Uterus (tissue), 3 donors: ENCODE measurements at regions not wholly inside any gene's neighbourhood (a gene's known extent, or its start where the extent isn't known, plus 50 kb on each side); places are given as distances from the start of the nearest gene placed in this dataset.

Experiments
- DNase-seq, 2 donors: peaks; one replicate each; pipeline ENCODE4 v3.0.0-alpha.2; 2019 to 2020
- H3K27ac ChIP-seq, 2 donors: fragments of 200-600 bp; sonication (generic); 1 replicate in 1 of 2; 2 replicates in 1 of 2; pipeline ENCODE4 v1.5.1; 2016 to 2018
- H3K27me3 ChIP-seq, 2 donors: fragments of 200-600 bp; sonication (generic); one replicate each; pipeline ENCODE4 v1.5.1; 2018 to 2019; ENCODE audit warnings: control low read depth in 1 of 2
- H3K36me3 ChIP-seq, 2 donors: fragments of 200-600 bp; sonication (generic); one replicate each; pipeline ENCODE4 v1.5.1; 2019; ENCODE audit warnings: control low read depth in 1 of 2
- H3K4me1 ChIP-seq, 2 donors: fragments of 200-600 bp; sonication (generic); one replicate each; pipeline ENCODE4 v1.5.1; 2018 to 2019; ENCODE audit warnings: control low read depth in 1 of 2
- H3K4me3 ChIP-seq, 2 donors: fragments of 200-600 bp; sonication (generic); 1 replicate in 1 of 2; 2 replicates in 1 of 2; pipeline ENCODE4 v1.5.1; 2018 to 2019; ENCODE audit warnings: mild to moderate bottlenecking in 1 of 2
- H3K9me3 ChIP-seq, 2 donors: fragments of 200-600 bp; sonication (generic); one replicate each; pipeline ENCODE4 v1.5.1; 2019; ENCODE audit warnings: control low read depth in 1 of 2
- POLR2A ChIP-seq, 2 donors: fragments of 450-650 bp; IDR thresholded peaks; one replicate each; pipeline ENCODE4 v1.6.1; 2016; ENCODE audit warnings: antibody characterized with exemption in 2 of 2, mild to moderate bottlenecking in 1 of 2, moderate library complexity in 1 of 2
- intact Hi-C: fragments of 100-400 bp; cut with DNase I; formaldehyde crosslinking; loops from one replicate; pipeline ENCODE4 v1.15.1; 2023; ENCODE audit warnings: low total_unique reads
- TF ChIP-seq, protein P1 (sequence below), 4 experiments: fragments of 200-600 bp in 2 of 4; fragments of 450-650 bp in 2 of 4; sonication (generic) in 2 of 4; IDR thresholded peaks; one replicate each; pipeline ENCODE4 v1.5.1; 2016 to 2019; ENCODE audit warnings: antibody characterized with exemption in 4 of 4, mild to moderate bottlenecking in 2 of 4, moderate library complexity in 1 of 4
- donor health status: DM: yes; HTN: yes; CAD: no.

DNA sequence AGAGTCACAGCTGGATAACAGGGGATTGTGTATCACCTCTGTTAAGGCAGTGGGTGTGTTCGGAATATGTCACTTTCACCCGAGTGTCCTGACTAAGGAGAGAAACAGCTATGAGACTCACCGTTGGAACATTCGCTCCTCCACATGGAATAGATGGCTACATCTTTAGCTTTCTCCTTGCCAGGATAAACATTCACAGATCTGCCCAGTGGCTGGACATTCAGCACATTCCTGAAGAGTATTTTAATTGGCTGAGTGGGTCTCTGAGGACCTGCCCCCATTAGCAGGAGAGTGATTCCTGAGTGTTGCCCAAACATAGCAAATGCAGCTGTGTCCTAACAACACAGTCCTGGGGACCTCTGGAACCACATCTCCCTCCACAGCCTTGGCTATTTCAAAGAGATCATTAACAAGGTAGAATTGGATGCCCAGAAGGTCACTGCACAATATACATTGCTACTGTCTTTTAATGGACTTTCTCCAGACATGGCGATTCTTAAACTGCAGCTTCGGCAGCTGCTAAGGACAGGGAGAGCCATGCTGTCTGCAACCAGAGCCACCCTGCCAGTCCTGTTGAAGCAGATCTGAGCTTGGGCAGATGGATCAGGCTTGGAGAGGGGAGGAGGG, 435.0 kb upstream of the CADM1 start:
- intact Hi-C loops, result no loop called here
- no peaks in the 10 kb centered on the region for H3K9me3 ChIP-seq
- TF ChIP-seq, protein P1, sequence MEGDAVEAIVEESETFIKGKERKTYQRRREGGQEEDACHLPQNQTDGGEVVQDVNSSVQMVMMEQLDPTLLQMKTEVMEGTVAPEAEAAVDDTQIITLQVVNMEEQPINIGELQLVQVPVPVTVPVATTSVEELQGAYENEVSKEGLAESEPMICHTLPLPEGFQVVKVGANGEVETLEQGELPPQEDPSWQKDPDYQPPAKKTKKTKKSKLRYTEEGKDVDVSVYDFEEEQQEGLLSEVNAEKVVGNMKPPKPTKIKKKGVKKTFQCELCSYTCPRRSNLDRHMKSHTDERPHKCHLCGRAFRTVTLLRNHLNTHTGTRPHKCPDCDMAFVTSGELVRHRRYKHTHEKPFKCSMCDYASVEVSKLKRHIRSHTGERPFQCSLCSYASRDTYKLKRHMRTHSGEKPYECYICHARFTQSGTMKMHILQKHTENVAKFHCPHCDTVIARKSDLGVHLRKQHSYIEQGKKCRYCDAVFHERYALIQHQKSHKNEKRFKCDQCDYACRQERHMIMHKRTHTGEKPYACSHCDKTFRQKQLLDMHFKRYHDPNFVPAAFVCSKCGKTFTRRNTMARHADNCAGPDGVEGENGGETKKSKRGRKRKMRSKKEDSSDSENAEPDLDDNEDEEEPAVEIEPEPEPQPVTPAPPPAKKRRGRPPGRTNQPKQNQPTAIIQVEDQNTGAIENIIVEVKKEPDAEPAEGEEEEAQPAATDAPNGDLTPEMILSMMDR (IDR thresholded peaks at IDR 0.05), result no peak
- TF ChIP-seq POLR2A (IDR thresholded peaks at IDR 0.05), result no peak
- H3K27ac ChIP-seq, result no peak overlapping the region
- no peaks in the 10 kb centered on the region for H3K36me3 ChIP-seq
- no peaks in the 10 kb centered on the region for H3K27me3 ChIP-seq
- no peak for DNase-seq
- no peaks in the 10 kb centered on the region for H3K4me1 ChIP-seq
- H3K4me3 ChIP-seq, result no peak overlapping the region

DNA sequence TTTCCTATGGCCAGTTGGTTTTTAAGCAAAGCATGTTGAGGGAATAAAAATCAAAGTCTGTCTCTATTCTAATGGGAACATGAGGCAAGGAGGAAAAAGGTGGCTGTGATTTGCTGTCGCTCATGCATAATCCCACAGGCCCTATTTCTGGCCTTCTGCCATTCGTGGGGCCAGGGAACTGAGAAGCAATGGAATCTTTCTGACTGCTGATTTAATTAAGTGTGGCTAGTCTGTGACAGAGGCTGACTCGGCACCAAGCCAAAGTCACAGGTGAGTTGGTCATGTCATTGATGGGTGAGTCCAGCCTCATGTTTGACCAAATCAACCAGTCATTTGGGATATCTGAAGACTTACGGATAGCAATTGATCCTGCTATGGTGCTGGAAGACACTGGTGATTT, 429.3 kb upstream of the CADM1 start:
- Histone ChIP-seq H3K36me3 (no peaks in the 10 kb centered on the region), H3K4me1 (no peaks in the 10 kb centered on the region), H3K9me3 (no peaks in the 10 kb centered on the region), H3K27ac (no peak overlapping the region), H3K27me3 (no peaks in the 10 kb centered on the region), H3K4me3 (no peak overlapping the region)
- DNase-seq, result no peak
- no peak for TF ChIP-seq POLR2A (IDR thresholded peaks at IDR 0.05)
- TF ChIP-seq, protein P1 (IDR thresholded peaks at IDR 0.05), result no peak
- intact Hi-C loops, result no loop called here

DNA sequence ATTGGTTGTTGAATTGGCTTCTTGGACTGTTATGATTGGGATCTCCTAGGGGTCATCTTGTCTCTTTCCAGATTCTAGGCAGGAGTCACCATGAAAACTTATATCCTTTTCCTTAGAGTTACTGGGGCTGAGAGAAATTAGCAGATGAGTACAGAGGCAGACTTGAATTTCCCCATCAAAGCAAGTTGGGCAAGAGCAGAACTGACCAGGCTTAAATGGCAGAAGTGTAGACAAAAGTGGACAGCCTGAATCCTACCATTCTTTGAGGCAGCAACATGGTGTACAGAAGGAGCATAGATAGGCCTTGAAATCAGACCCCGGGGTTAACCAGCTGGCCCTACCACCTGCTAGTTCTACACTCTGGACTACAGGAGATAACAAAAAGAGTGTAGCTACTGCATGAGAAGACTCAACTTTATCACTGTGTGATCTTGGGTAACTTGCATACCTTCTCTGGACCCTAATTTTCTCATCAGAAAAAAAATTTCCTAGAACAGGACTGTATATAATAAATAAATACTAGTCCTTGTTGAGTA, 427.4 kb upstream of the CADM1 start:
- Histone ChIP-seq H3K4me1 (no peaks in the 10 kb centered on the region), H3K27ac (no peak overlapping the region), H3K27me3 (no peaks in the 10 kb centered on the region), H3K9me3 (no peaks in the 10 kb centered on the region), H3K4me3 (no peak overlapping the region), H3K36me3 (no peaks in the 10 kb centered on the region)
- DNase-seq, result no peak
- intact Hi-C loops, result no loop called here
- no peak for TF ChIP-seq POLR2A (IDR thresholded peaks at IDR 0.05)
- TF ChIP-seq, protein P1 (IDR thresholded peaks at IDR 0.05), result no peak

DNA sequence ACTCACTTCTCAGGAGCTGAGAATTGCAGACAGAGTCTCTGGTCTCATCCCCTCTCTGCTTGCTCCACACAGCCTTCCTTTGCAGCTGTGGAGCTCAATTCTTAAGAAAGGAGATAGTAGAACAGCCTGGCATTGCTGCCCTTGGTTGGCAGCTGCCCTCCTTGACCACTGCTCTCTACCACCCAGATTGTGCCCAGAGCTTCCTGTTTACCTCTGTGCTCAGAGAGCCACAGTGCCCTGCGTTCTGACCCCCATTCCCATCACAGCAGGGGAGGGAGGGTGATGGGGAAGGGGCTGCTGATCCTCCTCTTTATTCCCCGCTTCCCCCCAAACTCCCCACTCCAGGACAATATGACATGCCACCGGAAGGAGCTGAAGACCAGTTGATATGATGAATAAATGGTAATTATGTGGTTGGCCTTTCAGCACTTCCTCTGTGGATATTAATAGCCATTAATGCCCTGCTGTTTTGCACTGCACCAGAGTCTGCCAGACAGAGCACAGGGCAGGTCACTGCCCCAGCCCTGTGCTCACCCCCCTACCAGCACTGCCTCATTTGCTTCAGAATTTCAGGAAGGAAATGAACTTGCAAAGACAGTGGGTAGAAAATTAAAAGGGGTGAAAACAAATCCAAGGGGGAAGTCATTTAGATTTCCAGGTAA, 426.8 kb upstream of the CADM1 start:
- H3K4me3 ChIP-seq, result no peak overlapping the region
- DNase-seq, result no peak
- no peaks in the 10 kb centered on the region for H3K4me1 ChIP-seq
- no peaks in the 10 kb centered on the region for H3K36me3 ChIP-seq
- TF ChIP-seq, protein P1 (IDR thresholded peaks at IDR 0.05), result no peak
- no peak for TF ChIP-seq POLR2A (IDR thresholded peaks at IDR 0.05)
- intact Hi-C loops, result no loop called here
- H3K9me3 ChIP-seq, result no peaks in the 10 kb centered on the region
- no peak overlapping the region for H3K27ac ChIP-seq
- H3K27me3 ChIP-seq, result no peaks in the 10 kb centered on the region

DNA sequence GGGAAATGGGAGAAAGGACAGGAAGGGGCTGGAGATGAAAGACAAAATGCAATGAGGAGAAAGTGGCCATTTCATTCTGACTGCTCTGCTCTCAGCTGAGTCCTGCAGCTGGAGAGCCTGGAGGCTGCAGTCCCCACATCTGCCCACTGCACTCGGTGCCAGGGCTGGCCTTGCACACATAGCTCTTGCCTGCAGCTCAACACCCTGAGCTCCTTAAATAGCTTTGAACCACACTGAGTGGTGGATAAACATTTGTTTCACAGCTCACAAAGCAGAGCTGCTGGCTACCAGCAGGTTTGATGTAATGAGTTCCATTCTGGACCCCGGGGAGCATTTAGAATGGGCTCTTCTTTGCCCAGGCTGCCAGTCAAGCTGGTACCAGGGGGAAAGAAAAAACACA, 426.1 kb upstream of the CADM1 start:
- no peak for DNase-seq
- H3K27me3 ChIP-seq, result no peaks in the 10 kb centered on the region
- no peaks in the 10 kb centered on the region for H3K36me3 ChIP-seq
- H3K4me1 ChIP-seq, result no peaks in the 10 kb centered on the region
- TF ChIP-seq, protein P1 (IDR thresholded peaks at IDR 0.05), result no peak
- no peak for TF ChIP-seq POLR2A (IDR thresholded peaks at IDR 0.05)
- intact Hi-C loops, result no loop called here
- H3K27ac ChIP-seq, result no peak overlapping the region
- H3K9me3 ChIP-seq, result no peaks in the 10 kb centered on the region
- no peak overlapping the region for H3K4me3 ChIP-seq
